ENCODE measurements at regions not wholly inside any gene's neighbourhood (a gene's known extent, or its start where the extent isn't known, plus 50 kb on each side); places are given as distances from the start of the nearest gene placed in this dataset.

- TF ChIP-seq TEAD4 (IDR thresholded peaks at IDR 0.05; ENCODE audit: borderline replicate concordance, insufficient read depth) = peak; percentile 90
- no peak for TF ChIP-seq CTCF (IDR thresholded peaks at IDR 0.05)
Observed at GRCh38 chr15:38843736-38844590, 279.3 kb upstream of the RASGRP1 start.

Data from SK-N-SH (cell line).